Thyroid gland (tissue), 4 donors: ENCODE measurements at regions not wholly inside any gene's neighbourhood (a gene's known extent, or its start where the extent isn't known, plus 50 kb on each side); places are given as distances from the start of the nearest gene placed in this dataset.

Source experiments
- POLR2A ChIP-seq, 2 donors: fragments of 450-650 bp; IDR thresholded peaks; one replicate each; pipeline ENCODE4 v1.6.1; 2017; ENCODE audit warnings: antibody characterized with exemption in 2 of 2, mild to moderate bottlenecking in 2 of 2, moderate library complexity in 1 of 2
- TF ChIP-seq, protein P1 (sequence below), 6 experiments: fragments of 200-600 bp in 3 of 6; fragments of 450-650 bp in 3 of 6; sonication (generic) in 3 of 6; IDR thresholded peaks; one replicate each; pipeline ENCODE4 v1.5.1; 2016 to 2019; ENCODE audit warnings: antibody characterized with exemption in 6 of 6, mild to moderate bottlenecking in 2 of 6, inconsistent platforms in 1 of 6, moderate library complexity in 1 of 6

DNA sequence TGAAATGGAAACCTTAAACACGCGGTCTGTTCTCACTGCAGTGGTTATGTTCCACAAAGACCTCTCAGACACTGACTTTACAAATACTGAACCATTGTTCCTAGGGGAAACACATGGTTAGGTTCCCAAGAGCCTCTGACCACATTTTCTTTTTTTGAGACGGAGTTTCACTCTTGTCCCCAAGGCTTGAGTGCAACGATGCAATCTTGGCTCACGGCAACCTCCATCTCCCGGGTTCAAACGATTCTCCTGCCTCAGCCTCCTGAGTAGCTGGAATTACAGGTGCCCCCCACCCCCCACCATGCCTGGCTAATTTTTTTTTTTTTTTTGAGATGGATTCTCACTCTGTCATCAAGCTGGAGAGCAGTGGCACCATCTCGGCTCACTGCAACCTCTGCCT, 179.7 kb downstream of the RBFOX3 start:
- no peak for TF ChIP-seq POLR2A (IDR thresholded peaks at IDR 0.05)
- TF ChIP-seq, protein P1, sequence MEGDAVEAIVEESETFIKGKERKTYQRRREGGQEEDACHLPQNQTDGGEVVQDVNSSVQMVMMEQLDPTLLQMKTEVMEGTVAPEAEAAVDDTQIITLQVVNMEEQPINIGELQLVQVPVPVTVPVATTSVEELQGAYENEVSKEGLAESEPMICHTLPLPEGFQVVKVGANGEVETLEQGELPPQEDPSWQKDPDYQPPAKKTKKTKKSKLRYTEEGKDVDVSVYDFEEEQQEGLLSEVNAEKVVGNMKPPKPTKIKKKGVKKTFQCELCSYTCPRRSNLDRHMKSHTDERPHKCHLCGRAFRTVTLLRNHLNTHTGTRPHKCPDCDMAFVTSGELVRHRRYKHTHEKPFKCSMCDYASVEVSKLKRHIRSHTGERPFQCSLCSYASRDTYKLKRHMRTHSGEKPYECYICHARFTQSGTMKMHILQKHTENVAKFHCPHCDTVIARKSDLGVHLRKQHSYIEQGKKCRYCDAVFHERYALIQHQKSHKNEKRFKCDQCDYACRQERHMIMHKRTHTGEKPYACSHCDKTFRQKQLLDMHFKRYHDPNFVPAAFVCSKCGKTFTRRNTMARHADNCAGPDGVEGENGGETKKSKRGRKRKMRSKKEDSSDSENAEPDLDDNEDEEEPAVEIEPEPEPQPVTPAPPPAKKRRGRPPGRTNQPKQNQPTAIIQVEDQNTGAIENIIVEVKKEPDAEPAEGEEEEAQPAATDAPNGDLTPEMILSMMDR (IDR thresholded peaks at IDR 0.05), result no peak
